Muscle of arm (tissue), 1 donor: ENCODE measurements at regions not wholly inside any gene's neighbourhood (a gene's known extent, or its start where the extent isn't known, plus 50 kb on each side); places are given as distances from the start of the nearest gene placed in this dataset.

ENCODE experiments used
- DNase-seq: peaks from one replicate; pipeline ENCODE4 v3.0.0-alpha.2; 2013

- no peak for DNase-seq
Measured at GRCh38 chr7:142334236-142334635, 76.4 kb upstream of the PRSS58 start.

- DNase-seq, result no peak
Measured at GRCh38 chr7:142332421-142332820, 74.6 kb upstream of the PRSS58 start.

GRCh38 chr7:142331941-142332340 lies 74.1 kb upstream of the PRSS58 start:
- DNase-seq, result no peak

- no peak for DNase-seq
Measured at GRCh38 chr7:142329062-142329790, 71.4 kb upstream of the PRSS58 start.

- no peak for DNase-seq
Measured at GRCh38 chr7:142328551-142328950, 70.7 kb upstream of the PRSS58 start.

GRCh38 chr7:142327628-142328405 lies 70.0 kb upstream of the PRSS58 start:
- no peak for DNase-seq

- DNase-seq, result no peak
Measured at GRCh38 chr7:142323706-142324105, 65.8 kb upstream of the PRSS58 start.

GRCh38 chr7:142321391-142321790 lies 63.5 kb upstream of the PRSS58 start:
- DNase-seq, result no peak

GRCh38 chr7:142320883-142321282 lies 63.0 kb upstream of the PRSS58 start:
- no peak for DNase-seq

- DNase-seq, result no peak
Measured at GRCh38 chr7:142319970-142320369, 62.1 kb upstream of the PRSS58 start.

- no peak for DNase-seq
Measured at GRCh38 chr7:142314281-142314680, 56.4 kb upstream of the PRSS58 start.

- no peak for DNase-seq
Measured at GRCh38 chr7:142313528-142313927, 55.7 kb upstream of the PRSS58 start.

GRCh38 chr7:142311876-142312275 lies 54.0 kb upstream of the PRSS58 start:
- DNase-seq, result no peak

- no peak for DNase-seq
Measured at GRCh38 chr7:142308918-142309317, 51.1 kb upstream of the PRSS58 start.

GRCh38 chr7:142308326-142308725 lies 50.5 kb upstream of the PRSS58 start:
- DNase-seq, result no peak
